Renal pelvis (tissue), 1 donor: ENCODE measurements at regions not wholly inside any gene's neighbourhood (a gene's known extent, or its start where the extent isn't known, plus 50 kb on each side); places are given as distances from the start of the nearest gene placed in this dataset.

ENCODE experiments used
- DNase-seq: peaks from one replicate; pipeline ENCODE4 v3.0.0-alpha.2; 2013

DNA sequence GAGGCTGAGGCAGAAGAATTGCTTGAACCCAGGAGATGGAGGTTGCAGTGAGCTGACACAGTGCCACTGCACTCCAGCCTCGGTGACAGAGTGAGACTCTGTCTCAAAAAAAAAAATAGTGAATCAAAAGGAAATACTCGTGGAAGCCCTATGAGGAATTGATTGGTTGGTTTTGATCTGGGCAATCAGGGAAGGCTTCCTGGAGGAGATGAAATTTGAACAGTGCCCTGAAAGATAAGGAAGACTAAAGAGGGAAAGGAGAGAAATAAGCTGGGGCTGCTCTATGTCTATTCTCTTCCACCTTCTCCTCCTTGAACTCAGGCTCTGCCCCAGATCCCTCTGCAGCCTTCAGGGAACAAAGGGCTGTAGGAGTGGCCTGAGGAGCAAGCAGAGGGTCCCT is 54.1 kb downstream of the IRF2BPL start:
- no peak for DNase-seq

DNA sequence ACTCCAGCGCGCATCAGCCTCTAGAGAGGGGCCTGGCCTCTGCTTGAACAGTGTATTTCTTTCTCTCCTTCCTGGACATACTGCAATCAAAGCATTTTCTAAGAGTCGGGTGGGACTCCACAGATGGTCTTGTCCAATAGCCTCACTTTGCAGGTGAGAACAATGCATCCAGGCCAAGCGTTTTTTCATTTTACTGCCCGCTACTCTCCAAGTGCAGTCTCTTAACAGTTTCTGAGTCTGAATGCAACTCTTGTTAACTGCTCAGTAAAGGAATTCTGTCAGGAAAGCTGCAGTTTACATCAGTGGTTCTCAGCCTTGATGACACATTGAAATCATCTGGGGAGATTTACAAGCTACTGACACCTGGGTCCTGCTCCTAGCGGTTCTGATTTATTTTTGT is 57.0 kb downstream of the IRF2BPL start:
- no peak for DNase-seq

DNA sequence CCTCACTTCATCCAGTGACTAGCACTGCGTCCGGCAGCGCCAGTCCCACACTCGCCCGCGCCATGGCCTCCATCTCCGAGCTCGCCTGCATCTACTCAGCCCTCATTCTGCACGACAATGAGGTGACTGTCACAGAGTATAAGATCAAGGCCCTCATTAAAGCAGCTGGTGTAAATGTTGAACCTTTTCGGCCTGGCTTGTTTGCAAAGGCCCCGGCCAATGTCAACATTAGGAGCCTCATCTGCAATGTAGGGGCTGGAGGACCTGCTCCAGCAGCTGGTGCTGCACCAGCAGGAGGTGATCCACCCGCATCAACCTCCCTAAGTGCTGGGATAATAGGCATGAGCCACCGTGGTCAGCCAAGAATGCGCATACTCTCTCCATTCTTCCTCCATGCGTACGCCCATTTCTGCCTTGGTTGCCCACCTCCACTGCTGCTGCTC is 59.9 kb downstream of the IRF2BPL start:
- no peak for DNase-seq

DNA sequence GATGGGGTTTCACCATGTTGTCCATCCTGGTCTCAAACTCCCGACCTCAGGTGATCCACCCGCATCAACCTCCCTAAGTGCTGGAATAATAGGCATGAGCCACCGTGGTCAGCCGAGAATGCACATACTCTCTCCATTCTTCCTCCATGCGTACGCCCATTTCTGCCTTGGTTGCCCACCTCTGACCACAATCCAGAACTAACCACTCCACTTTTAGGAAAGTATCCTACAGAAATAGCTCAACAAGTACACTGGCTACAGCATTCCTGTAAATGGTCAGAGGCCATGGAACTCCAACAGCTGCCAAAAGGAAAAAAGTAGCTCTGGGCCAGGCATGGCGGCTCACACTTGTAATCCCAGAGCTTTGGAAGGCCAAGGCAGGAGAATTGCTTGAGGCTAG is 60.7 kb downstream of the IRF2BPL start:
- no peak for DNase-seq

DNA sequence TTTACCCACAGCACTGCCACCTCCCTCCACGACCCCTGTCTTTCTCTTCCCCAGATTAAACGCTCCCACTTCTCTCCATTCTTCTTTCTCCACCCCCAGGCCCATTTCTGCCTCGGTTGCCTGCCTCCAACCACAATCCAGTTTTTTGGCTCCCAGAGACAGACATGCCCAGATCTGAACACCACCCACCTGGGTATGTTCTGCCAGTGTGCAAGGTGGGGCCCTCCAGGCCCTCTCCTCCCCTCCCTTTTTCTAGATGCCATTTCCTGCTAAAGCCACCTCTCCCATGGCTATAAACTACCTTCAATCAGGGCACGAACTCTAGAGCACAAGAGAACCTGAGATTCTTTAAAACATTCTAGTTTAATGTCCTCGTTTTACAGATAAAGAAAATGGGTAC is 63.3 kb downstream of the IRF2BPL start:
- DNase-seq = no peak

DNA sequence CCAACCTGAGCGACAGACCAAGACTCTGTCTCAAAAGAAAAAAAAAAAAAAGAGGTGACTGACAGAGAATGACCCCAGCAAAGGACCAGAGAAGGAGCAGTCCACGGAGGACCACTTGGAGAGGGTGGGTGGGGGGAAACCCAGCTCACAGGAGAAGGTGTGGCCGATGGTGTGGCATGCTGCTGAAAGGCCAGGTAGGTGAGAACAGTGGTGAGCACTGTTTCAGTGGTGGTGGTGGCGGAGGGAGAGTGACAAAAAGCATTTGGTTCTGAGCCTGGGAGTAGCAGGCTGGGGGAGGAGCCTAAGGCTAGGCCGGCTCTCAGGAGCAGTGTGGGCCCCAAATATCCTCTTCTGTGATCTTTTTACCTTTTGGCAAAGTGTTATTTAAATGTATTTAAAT is 63.8 kb downstream of the IRF2BPL start:
- DNase-seq = no peak

DNA sequence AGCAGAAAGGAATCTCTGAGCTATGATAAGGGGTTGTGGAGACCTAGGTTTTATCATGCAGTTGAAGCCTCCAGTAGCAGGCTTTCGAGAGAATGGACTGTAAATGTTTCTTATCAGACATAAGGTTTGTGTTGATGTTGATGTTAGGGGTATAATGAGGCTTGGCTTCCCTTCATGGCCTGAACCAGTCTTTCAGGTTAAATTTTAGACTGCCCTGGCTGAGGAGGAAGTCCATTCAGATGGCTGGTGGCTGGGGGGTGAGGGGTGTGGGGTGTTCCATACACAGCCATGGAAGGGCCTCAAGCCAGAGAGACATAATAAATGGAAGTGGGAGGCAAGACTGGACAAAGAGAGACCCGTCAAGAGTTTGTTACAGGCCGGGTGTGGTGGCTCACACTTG is 65.1 kb downstream of the IRF2BPL start:
- no peak for DNase-seq

DNA sequence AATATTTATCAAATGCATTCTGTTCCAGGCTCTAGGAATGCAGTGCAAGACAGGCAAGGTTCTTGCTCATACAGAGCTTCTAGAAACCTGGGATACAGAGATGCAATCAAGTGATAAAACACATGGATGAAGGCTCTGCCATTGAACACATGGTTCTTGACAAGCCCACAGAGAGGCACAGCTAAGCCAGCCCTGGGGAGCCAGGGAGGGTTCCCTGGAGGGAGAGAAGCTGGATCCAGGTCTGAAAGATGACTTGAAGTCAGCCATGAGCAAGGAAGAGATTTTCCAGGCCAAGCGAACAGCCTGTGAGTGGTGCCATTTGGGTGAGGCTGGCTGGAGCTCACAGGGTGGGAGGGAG is 66.2 kb downstream of the IRF2BPL start:
- no peak for DNase-seq

DNA sequence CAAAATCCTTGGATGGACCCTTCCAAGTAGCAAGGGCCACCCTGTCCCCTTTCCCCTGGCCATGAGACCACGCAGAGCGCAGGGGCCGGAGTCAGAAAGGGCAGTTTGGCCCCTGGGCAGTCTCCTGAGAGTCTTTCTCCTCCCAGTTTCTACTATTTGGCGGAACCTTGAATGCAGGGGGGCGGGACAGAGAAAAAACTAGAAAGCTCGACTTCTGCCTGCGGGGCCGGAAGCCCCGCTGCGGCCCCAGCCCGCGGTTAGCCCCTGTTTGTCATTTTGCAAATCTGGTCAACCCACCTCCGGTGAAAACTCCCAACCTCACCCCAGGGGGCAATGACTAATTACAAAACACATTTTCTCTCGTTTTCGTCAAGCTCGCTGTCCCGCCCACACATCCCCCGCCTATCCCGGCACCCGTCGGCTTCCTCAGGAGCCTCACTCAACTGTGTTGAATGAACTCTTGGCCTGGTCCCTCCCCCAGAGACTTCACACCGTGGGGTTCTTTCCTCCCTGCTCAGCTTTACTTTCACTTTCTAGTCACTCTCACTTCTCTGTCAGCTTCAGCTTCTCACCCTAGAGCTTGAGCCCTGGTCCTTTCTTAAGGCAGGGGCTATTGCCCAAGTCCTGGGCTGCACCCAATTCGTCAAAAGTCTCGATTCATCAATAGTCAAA is 66.7 kb downstream of the IRF2BPL start:
- peak; percentile 94 for DNase-seq

DNA sequence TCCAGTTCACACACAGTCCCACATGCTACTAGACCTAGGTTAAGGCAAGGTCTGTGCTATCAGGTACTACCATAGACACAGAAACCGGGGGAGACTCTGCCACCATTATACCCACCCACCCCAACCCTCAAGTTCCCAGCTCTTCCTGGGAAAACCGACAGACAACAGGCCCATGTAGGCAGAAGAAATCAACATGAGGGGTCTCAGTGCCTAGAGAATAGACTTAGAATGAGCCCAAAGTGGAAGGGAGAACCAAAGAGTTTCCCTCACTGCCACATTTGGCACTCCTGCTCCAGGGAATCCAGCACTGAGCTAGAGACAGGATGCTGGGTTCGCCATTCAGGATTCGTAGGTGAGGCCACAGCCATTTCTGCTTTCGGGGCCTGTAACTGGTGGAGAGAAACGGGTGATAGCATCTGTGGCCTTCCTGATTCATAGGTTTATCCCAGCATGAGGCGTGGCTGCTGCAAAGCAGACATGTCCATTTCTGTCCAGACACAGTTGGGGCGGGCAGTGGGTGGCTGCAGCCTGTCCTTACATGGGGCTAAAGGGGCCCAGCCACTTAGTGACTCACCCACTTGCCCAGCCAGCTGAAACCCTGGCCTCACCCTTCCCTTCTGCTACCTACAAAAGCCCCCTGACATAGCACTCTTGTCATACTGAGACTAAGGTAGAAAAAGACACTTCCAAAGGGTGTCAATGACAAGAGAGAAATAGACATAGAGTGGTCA is 69.4 kb downstream of the IRF2BPL start:
- DNase-seq = no peak

DNA sequence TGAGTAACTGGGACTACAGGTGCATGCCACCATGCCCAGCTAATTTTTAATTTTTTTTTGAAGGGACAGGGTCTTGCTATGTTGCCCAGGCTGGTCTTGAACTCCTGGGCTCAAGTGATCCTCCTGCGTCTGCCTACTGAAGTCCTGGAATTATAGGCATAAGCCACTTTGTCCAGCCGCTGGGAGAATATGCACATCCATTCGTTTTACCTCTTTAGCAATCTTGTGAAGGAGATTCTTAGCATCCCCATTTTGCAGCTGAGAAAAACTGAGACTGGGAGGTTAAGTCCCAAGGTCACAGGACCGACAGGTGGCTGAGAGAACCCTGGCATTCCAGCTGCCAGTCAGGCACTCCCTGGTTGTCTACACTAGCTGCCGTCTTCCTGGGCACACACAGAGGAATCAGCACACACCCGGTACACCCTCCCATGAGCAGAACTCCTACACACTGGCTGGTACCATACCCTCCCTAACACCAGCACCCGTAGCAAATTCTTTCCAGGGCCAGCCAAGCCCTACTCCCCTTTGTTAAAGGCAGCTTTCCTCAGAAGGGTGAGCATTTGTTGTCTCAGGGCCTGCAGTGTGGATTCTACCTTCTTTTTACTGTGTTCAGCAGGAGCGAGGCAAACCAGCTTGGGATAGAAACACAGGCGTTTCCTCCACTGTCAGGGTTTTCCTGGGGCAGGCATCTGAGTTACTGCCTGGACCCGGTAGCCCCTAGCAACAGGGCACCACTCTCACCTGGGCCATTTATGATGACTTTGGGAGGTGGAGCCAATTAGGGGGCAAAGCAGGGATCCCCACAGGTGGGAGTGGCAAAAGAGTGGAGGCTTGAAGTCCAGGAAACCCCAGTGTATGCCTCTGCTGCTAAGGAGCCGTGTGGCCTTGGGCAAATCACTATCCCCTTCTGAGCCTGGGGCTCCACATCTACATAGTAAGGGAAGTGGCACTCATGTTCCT is 70.2 kb downstream of the IRF2BPL start:
- no peak for DNase-seq

DNA sequence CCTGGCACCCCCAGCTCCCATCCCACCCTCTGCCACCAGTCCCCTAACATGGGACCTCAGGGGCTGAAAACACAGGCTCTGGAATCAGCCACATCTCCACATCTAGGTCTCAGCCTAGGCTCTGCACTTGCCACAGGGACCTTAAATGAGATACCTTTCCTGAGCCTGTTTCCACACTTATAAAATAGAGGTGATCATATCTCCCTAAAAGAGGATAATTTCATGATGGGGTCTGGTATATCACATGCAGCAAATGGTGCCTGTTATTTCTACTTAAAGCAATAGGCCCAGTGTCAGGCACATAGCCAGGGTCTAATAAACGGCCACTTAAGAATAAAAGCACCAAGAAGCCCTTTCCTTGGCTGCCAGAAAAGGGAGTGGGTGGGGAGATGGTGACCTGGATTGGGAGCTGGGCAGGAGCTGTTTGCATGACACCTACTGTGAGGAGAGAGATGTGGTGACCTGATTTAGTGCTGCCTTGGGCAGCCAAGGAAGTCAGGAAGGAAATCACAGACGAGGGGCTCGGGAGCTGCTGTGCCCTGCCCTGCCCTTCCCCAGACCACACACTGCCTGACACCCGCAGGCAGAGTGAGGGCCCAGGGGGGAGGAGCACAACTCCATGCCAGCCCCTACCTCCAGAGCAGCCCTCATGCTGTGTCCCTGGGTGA is 71.2 kb downstream of the IRF2BPL start:
- no peak for DNase-seq

DNA sequence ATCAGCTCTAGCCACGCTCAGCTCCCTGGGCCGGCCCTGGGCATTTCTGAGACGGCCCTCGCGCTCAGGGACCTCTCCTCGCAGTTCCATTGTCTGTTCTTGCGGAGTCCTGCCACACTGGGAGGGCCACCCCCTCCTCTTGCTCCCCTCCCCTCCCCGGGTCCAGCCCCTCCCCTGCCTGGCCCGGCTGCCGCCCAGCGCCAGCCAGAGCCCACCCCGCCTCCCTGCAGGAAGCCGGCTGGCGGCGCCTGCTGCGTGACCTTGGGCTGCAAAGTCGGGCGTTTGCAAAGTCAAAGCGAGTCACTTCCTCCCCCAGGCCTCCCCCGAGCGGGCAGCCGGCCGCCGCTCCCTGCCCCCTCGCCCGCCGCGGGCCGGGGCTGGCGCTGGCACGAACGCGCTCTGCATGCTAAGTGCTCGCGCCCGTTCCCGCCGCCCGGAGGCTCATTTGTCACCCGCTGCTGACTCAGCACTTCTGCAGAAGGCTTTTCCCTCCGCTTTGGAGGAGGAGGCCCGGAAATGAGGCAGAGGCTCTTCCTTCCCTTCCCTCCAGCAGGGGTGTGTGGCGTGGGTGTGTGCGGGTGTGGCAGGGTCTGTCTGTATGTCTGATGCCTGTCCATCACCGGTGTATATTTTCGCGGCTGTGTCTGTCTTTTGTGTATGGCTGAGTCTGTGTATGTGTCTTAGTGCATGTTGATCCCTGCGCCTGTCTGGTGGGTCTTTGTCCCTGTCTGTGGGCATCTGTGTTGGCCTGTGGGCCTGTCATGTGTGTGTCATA is 72.0 kb downstream of the IRF2BPL start:
- peak; percentile 96 for DNase-seq

DNA sequence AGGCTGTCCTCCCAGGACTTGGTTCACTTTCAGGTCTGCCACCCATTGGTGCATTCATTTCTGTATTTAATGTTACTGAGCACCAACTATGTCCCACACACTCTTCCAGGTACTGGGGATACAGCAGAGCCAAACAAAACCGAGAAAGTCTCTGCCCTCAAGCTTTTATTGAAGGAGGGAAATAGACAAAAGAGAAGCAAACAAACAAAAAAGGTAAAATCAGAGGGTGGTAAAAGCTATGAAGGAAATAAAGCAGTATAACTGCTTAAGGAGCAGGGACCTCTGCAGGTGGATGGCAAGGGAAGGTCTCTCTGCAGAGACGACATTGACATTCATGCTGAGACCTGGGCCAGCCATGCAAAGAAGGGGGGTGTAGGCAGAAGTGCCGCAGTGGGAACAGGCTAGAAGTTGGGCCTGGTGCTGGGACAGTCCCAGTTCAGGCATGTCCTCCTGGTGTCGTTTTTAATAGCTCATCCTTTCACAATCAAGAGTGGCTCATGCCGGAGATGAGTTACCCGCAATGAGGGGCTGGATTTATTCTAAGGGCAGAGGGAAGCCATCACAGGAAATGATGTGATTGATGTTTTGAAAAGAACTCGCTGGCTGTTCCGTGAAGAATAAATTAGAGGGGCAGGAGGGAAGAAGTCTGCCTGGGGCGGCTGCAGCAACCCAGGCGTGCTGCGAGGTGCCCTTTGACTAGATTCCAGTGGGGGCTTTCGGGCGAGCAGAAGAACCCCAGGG is 72.8 kb downstream of the IRF2BPL start:
- peak; percentile 72 for DNase-seq

DNA sequence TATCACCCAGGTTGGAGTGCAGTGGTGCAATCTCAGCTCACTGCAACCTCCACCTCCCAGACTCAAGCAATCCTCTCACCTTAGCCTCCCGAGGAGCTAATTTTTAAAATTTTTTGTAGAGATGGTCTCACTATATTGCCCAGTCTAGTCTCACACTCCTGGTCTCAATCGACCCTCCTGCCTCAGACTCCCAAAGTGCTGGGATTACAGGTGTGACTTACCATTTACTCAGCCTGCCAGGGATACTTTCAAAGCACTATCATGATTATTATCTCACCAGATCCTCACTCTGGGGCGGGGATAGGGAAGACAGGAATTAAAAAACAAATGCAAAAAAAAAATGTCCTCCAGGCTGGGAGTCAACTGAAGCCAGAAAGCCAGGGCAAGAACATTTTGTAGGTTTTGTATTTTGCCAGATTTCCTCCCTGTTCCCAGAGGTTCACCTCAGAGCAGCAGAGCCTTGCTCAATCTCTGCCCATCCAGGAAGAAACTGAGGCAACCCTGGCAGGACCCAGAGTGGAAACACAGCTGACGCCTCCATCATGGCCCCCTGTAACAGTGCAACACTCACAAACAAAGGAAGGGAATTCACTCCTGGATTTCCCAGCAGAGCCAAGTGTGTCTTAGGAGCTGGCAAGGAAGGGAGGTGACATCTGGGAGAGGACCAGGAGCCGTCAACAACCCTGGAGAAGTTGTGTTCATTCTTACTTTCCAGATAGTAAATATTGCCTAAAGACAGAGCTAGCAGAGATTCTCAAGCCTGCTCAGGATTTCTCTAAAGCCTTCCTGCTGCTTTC is 73.9 kb downstream of the IRF2BPL start:
- DNase-seq = no peak

DNA sequence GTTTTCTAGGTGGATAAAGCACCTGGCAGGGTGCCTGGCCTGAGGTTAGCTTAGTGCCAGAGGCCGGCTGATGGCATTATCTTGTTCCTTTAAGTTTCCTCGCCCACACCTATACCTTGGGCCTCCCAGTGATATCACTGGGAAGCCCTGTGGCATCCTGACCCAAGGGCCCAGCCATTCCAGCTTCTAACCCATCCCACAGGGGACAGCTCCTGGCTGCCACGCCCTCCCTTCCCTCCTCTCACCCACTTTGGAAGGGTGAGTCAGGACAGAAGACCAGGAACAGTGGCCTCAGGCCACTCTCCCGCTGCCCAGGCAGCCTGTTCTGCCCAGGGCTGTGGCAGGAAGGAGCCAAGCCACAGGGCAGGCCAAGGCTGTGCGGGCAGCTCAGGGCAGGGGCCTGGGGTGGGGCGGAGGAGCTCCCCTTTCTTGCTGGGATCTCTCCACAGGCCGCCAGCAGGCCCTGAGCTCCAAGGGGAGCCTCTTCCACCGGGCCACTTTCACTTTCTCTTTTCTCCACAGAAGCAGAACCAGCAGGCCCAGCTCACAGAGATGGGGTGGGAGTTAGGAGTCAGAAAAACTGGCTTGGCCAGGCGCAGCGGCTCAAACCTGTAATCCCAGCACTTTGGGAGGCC is 75.1 kb downstream of the IRF2BPL start:
- DNase-seq = peak; percentile 80

DNA sequence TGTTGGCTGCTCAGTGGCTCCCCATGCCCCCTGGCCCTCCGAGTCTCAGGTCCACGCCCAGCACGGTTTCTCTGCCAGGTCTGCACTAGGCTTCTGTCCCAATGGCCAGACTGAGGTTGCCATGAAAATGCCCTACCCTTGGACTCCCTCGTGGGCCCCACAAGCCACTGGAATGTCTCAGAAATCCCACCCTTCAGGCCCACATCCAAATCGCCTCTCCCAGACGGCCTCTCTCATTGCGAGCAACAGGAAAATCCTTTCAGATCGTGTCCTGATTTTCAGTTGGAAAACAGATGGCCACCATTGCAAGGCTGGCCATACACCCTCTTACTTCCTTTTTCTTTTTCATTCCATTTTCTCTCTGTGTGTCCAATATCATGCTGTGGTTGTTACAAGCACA is 77.3 kb downstream of the IRF2BPL start:
- DNase-seq = no peak

DNA sequence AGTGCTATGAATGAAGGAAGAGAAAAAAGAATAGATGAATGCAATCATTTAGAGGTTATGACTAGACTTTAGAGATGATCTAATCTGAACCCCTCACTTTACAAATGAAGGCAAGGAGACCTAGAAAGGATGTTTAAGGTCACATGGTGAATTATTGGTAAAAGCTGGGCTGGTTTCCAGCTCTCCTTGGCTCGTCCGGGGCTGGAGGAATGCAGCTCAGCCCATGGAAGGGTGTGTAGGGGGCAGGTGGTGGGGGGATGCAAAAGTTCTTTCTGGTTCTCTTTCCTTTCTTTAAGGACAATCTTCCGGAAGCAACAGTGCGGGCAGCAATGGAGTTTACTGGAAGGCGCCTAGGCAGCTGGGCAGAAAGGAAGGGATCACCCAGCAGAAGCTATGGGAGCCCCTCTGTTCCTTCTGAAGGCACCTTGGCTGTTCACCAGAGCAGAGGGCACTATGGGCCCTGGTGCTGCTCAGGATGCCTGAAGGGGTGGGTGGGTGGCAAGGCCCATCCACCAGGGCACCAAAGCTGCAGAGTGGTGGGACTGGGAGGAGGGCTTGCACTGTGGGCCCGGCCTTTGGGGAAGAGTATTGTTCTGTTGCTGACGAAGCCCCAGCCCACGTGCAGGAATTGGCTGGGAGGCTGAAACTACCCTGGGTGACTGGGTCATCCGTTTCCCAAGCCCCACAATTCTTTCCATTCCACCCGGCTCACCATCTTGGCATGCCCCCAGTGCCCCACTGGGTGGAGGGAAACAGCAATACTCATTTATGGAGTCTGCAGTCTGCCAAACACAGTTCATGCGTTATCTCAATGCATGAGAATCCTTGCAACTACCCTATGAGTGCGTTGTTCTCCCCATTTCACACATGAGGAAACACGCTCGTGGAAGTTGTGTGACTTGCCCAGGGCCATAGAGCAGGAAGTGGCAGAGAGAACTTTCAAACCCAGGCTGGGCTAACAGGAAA is 78.2 kb downstream of the IRF2BPL start:
- no peak for DNase-seq
